ENCODE measurements at regions not wholly inside any gene's neighbourhood (a gene's known extent, or its start where the extent isn't known, plus 50 kb on each side); places are given as distances from the start of the nearest gene placed in this dataset.

GRCh38 chr11:70012134-70012733 is 65.9 kb upstream of the ANO1 start:
- TF ChIP-seq THRA (CRISPR knock-in tag; IDR thresholded peaks at IDR 0.05; ENCODE audit: borderline replicate concordance): no peak
- no peak for TF ChIP-seq ZSCAN30 (CRISPR knock-in tag; IDR thresholded peaks at IDR 0.05)
- TF ChIP-seq RFX5 (IDR thresholded peaks at IDR 0.05; ENCODE audit: low read depth, low read length): no peak
- no peak for TF ChIP-seq ZNF790 (CRISPR knock-in tag; IDR thresholded peaks at IDR 0.05; ENCODE audit: borderline replicate concordance)

Data from HepG2 (cell line).